ENCODE measurements at regions not wholly inside any gene's neighbourhood (a gene's known extent, or its start where the extent isn't known, plus 50 kb on each side); places are given as distances from the start of the nearest gene placed in this dataset.

DNA sequence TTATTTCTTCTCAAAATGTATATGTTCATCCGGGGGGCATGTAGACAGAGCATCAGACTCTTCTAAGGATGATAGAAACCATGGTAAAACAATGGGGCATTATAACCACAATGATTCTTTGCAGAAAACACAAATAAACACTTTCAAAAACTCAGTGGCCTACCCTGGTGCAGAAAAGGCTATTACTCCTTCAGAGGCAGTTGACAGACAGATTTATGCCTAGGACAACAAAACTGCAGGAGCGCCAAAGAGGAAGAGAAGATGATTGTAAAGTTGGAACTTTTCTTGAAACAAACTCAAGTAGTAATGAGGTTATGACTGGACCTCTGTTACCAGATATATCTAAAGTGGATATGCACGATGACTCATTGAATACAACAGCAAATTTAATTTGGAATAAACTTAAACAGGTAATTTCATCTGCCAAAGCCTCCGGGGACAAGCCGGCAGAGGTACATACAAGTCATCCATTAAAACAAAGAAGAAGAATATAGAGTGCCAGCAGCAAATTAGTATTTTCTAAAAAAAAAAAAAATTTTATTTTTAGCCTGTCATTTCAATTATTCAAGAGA lies 1068.4 kb upstream of the INTU start:
- no peak for DNase-seq (ENCODE audit: low read depth, low spot score)

DNA sequence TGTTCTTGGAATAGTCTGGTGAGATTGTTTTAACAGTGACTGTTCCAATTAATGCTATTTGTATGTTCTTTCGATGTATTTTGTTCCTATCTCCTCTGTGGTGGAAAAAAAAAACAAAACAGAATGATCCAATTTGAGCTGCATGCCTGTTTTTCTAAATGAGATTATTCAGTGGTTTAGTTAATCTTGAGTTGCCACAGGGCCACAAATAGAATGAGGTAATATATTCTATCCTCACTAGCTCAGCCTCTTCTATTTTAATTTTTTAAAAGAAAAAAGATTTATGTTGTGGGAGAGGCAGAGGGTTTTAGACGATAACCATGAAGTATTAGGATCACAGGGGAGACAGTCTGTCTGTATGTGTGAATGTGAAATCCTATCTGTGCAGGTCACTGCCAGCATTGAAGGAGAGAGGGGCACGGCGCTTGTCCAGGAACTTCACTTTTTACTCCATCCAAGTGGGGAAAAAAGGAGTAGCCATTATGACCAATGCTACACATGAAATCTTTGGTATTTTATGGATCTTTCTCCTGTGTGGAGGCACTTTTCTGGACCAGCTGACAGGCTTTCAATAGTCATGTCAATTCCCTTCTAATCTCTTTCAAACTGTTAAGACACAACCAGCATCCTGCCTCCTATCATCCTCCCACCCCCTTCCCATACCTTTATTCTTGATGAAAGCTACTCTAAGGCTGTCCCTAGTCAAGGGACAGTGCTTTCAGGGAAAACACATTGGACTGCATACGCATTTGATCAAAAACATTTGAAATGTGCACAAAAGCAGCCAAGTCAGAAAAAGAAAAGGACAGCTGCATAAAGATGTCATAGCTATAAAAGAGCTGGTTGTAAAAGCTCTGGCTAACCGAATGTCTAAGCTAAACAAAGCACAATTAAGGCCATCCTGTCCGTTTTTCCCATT lies 1063.8 kb upstream of the INTU start:
- DNase-seq (ENCODE audit: low read depth, low spot score): peak; percentile 36

DNA sequence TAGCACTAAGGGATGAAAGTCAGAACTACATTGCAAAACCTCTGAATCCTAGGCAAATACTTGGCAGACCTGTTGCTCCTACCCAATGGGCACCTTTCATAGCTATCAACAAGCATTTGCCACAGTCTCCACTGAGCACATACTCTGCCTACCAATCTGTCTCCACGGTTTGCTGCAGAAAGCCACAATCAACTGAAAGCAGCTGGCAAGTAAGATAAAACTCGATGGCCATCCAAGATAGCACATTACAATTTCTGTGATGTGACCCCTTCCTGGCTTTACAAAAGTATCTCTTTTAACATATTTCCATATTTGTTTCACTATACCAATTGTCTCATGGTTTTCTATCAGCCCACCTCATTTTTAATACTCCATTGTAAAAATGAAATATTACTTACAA lies 1060.5 kb upstream of the INTU start:
- DNase-seq (ENCODE audit: low read depth, low spot score): no peak

DNA sequence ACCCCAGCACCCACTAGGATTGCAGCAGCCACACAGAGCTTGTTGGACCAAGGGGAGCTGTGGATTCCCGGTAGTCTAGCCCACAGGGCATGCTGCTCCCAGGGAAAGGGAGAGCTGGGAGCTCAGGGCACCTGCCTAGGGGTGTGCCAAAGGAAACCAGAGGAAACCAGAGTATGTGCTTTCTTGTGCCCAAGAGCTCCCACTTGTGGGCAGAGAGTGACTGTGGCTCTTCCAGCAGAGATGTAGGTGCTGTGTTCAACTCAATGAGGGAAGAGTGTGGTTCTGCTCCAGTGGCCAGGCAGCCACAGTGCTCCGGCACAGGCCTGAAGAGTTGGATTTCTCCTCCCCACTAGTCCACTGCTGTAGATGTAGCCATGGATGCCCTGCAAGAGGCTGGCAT lies 1050.0 kb upstream of the INTU start:
- no peak for DNase-seq (ENCODE audit: low read depth, low spot score)

DNA sequence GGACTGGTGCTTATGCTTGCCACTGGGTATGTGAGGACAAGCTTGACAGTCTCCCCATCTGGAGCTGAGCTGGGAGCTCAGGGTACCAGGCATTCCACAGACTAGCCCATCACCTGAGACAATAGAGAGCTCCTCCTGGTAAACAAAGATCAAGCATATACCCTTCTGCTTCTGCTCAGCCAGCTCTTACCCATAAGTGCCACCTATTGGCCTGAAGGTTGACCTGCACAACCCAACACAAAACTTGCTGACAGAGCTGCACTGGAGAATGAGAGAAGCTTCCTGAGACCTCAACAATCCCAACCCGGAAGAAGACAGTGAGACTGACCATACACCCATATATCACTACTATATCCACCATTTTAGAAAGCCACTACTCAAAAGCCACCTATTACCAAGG lies 1049.2 kb upstream of the INTU start:
- DNase-seq (ENCODE audit: low read depth, low spot score): no peak

DNA sequence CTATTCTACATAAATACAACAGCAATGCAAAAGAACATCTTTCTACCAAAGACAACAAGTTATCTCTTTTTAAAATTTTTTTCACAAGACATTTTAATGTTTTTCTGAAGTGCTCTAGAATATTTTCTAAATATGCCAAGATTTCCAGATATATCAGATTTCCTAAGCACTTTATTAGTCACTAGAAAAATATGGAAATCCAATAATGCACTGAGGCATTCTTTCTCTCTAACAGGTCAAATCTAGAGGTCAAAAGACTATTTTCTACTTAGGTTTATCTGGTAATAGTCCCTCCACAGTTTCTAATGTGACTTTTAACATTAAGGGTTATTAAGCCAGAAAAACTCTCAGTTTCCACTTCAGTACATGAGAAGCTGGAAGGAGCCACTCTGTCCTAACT lies 1041.2 kb upstream of the INTU start:
- DNase-seq (ENCODE audit: low read depth, low spot score): no peak

DNA sequence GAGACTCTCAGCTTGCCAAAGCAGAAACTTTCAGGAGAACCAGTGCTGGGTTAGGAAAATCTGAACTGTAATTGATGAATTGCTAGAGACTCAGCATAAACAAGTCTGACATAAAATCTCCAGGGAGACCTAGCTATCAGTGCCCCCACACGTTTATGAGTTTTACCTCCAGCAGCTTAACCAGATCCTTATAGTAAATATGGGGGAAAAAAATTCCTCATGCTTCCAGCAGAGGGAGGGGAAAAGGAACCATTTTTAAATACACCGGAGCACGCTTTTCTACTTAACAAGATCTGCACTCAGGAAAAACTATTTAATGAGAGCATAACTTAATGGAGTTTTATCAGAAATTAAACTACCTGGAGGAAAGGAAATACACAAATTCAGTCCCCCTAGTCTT lies 1040.7 kb upstream of the INTU start:
- DNase-seq (ENCODE audit: low read depth, low spot score): peak; percentile 24

DNA sequence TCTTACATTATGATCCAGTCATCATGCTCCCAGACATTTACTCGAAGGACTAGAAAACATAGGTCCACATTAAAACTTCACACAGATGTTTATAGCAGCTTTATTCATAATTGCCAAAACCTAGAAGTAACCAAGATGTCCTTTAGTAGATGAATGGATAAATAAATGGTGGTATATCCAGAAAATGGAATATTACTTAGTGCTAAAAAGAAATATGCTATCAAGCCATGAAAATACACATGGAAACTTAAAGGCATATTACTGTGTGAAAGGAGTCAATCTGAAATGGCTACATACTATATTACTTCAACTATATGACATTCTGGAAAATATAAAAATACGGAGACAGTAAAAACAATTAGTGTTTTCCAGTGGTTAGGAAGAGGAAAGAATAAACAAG lies 1039.1 kb upstream of the INTU start:
- DNase-seq (ENCODE audit: low read depth, low spot score): no peak

DNA sequence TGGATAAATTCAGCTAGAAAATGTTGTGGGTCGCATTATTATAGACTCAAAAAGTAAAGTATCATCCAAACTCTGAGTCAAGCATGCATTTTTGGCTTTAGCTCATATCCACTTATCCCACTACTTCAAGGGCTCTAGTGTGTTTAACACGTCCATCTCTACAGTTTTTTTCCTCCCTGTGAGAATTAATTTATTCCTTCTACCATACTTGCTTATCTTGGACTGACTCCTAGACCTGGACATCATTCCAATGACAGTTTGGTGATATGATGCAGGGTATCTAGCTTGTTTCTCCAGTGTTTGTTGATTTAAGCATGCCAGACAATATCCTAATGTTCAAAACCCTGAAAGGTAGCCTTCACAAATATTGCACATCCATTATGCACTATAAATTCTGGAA lies 1037.1 kb upstream of the INTU start:
- peak; percentile 14 for DNase-seq (ENCODE audit: low read depth, low spot score)

DNA sequence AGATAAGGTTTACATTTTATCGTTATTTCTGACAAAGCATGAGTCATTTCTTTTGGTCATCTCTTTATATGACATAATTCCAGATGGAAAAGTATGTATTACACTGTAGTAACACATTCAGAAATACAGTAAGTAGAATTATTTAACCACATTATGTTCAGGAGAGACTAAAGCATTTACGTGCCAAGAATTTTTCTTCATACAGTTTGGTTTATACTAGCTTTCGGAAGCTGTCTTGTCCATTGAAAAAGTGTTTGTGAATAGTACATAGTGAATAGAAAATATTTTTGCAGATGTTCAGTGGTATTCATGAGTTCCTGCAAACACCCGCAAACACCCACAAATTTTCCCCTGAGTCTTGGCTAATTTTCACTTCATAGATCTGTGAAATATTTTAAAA lies 1033.0 kb upstream of the INTU start:
- DNase-seq (ENCODE audit: low read depth, low spot score): no peak

DNA sequence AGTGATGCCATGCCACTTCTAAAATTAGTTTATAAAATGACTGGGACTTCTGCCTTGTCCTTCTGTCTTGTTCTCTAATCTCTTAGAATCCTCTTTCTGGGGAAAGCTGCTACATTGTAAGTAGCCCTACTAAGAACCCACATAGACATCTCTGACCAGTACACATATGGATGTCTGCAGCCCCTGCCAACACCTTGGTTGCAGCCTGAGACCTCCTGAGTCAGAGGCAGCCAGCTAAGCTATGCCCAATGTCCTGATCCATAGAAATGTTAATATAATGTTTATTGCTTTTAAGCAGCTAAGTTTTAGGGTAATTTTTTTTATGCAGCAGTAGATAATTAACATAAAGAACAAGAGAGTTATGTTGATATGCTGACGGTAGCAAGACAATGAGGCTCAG lies 1029.5 kb upstream of the INTU start:
- DNase-seq (ENCODE audit: low read depth, low spot score): no peak

DNA sequence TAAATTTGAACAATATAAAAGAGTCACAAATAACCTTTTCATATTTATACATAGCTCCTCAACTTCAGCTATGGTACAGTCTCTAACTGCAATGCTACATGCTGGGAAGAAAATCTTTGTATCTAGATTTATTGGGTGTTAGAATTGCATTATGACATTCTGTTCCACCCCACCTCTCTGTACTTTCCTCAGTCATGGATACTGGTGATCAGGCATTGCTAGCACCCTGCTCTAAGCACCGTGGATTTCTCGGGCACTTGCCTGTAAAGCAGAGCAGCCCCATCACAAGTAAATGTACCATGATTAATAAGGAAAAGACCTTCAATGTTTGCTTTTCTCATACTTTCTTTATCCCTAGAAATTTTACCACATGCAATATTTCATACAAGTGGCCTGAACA lies 1028.9 kb upstream of the INTU start:
- DNase-seq (ENCODE audit: low read depth, low spot score): no peak

DNA sequence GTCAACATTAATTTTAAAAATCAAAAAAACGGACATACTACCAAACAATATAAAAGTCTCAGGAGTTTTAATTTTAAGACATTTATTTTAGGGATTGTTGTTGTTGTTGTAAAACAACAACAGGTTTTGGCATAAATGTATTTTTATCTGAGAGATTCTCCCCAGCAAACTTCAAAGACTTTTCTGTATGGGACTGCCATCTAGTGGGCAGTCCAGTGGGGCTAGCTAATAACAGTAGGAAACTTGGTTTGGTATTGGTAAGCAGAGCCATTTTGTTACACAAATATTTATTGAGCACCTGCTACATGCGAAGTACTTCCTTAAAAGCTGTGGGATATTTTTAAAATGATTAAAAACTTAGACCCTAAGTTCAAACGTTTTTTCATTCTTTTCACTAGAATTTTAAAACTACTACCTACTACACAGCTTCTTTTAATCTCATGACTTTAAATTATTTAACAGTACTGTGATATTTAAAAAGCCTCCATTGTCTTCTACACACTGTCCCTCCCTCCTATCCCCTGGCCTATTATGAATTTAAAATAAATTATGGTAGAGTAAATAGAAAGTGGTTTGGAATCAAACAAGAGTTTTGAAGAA lies 1028.4 kb upstream of the INTU start:
- peak; percentile 69 for DNase-seq (ENCODE audit: low read depth, low spot score)

DNA sequence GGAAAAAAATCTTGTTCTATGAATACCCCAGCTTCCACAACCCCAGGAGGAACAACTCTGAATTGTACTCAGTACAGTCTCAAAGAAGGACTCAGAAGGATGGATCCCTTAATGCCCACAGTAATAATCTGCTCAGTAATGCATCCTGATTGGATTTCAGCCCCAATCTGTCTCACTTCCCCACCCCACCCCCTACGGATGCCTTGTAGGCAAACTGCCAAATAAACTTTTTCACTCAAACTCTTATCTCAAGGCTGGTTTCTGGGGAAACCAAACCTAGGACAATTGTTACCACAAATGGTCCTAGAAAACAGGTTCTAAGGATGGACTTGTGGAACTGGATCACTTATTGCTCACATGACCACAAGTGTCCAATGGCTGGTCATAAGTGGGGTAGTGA lies 1021.8 kb upstream of the INTU start:
- DNase-seq (ENCODE audit: low read depth, low spot score): no peak

DNA sequence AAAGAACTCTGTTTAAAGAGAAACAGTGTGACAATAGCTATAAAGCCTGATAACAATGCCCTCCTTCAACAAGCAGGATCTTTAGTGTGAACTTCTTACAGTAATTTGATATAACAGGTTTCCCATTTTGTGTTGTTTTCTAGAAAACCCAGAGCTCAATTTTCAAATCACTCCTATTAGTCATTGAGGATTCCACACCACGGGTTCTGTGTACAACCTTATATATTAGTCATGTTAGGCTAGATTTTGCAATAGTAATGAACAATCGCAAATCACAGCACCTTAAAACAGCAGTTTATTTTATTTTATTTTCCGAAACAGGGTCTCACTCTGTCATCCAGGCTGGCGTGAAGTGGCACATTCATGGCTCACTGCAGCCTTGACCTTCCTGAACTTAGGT lies 1020.9 kb upstream of the INTU start:
- peak; percentile 5 for DNase-seq (ENCODE audit: low read depth, low spot score)

DNA sequence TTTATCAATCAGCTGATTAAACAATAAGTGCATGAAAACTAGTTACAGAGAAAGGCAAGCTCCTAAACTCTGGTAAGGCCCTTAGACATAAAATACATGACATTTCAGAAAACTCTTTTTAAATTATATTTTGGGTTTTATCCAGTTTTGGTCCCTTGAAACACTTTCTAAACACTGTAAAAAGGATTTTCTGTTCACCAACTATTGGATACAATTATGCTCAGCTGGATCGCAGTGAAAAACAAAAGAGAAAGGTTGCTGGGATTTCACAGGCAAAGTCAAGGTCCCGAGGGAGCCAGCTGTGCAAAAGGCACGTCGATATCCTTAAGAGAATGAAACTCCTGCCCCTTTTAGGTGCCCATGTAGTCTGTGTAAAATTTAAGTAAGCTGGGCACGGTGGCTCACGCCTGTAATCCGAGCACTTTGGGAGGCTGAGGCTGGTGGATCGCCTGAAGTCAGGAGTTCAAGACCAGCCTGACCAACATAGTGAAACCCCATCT lies 1018.4 kb upstream of the INTU start:
- no peak for DNase-seq (ENCODE audit: low read depth, low spot score)

DNA sequence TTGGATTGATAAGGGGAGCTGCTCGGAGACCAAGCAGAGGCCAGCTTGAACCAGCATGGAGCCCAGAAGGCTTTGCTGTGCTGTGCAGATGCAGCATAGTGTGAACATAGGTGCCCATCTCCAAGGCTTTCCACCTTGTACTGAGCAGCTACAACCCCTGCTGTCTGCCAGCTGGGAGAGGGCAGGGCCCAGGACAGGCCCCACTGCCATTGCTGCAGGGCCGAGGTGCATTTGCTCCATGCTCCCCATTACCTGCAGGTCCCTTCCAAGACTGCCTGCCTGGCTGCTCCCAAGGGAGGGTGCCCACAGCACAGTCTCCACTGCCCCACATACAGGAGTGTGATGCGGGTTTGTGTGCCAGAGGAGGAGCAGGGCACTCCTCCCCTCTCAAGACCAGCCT lies 1016.0 kb upstream of the INTU start:
- DNase-seq (ENCODE audit: low read depth, low spot score): no peak

DNA sequence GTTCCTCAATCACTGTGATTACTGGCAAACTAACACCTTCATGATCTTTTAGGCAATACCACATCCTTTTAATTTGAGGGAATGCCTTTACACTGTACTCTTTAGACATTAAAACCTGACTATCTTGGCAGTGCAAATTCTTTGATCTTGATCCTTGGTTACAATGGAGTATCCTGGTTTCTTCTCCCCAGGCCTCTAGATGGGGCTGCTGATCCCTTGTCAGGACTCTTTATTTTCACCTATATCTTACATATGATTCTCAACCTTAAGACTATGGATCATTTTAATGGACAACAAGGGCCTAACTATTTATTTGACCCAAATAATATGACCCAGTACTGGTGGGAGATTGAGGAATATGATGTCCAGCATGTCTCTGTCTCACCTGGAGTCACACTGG lies 1005.5 kb upstream of the INTU start:
- peak; percentile 17 for DNase-seq (ENCODE audit: low read depth, low spot score)

DNA sequence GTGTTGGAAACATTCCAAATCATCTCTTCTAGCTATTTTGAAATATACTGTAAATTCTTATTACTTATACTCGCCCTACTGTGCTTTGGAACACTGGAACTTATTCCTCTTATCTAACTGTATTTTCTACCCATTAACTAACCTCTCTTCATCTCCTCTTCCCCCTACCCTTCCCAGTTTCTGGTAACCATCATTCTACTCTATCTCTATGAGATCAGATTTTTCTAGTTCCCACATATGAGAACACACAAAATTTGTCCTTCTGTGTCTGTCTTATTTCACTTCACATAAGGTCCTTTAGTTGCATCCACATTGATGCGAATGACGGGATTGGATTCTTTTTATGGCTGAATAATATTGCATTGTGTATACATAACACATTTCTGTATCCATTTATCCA lies 1003.8 kb upstream of the INTU start:
- DNase-seq (ENCODE audit: low read depth, low spot score): no peak

DNA sequence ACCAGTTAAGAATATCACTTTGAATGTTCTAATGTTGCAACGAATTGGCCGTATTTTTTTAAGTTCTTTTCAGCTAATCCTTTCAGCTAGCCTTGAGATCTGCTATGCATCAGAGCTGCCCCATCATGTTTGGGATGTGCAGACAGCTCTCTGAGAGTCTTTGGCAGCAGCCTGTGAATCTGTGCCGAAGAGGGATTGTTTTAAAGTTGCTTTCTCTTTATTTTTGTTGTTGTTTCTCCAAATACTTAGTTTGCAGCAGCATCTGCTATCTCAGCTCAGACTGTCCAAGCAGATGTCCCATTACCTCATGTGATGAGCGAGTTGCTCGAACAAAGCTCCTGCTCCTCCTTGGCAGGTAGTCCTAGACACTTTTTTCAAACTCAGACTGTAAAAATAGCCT lies 1002.5 kb upstream of the INTU start:
- no peak for DNase-seq (ENCODE audit: low read depth, low spot score)

DNA sequence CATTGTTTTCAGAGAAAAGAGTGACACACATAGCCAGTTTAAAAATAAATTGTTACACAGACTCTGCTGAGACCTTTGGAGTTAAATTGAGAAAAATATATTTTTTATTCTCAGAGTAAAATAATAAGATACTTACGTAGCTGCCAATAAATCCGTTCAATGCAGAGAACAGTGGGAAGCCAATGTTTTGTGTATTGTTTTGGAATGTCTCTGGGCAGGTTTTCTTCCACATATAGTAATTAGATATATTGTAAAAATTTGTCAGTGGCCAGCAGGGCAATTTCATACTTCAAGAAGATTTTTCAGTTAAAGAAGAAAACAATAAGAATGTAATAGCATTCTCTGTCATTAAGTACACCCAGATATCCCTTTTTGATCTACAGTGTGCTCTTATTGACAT lies 999.5 kb upstream of the INTU start:
- no peak for DNase-seq (ENCODE audit: low read depth, low spot score)

DNA sequence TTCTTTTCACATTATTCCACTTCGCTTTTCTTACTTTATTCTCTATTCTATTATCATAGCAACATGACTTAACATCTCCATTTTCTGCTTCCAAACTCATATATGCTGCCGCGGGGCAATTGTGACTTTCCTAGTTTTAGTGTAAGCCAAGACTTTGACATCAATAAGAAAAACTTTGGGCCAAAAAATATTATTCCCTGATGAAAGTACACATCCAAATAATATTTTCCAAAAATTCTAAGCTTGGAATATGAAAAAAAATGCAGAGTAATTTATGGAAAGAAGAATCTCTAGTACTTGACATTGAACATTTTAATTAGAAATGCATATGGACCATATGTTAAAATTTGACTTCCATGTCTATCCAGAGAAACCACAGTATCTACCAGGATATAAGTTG lies 995.1 kb upstream of the INTU start:
- no peak for DNase-seq (ENCODE audit: low read depth, low spot score)

DNA sequence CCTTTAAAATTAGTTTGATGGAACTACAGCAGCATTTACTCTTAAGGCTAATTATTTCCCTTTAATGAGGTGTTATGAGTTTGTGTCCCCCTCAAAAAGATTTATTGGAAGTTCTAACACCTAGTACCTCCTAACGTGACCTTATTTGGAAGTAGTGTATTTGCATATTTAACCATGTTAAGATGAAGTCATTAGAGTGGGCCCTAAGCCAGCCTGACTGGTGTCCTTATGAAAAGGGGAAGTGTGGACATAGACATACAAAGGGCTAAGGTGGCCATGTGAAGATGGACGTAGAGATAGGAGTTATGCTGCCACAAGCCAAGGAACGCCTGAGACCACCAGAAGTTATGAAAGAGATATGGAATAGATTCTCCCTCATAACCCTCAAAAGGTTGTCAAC lies 985.4 kb upstream of the INTU start:
- DNase-seq (ENCODE audit: low read depth, low spot score): peak; percentile 42
